CD4-positive, alpha-beta memory T cell (primary cell): ENCODE measurements at regions not wholly inside any gene's neighbourhood (a gene's known extent, or its start where the extent isn't known, plus 50 kb on each side); places are given as distances from the start of the nearest gene placed in this dataset.

ENCODE experiments used
- CTCF ChIA-PET: fragments of 350-600 bp; sonication (Branson Sonifier 250); formaldehyde crosslinking; loops from one replicate; lab custom pipeline; 2021; ENCODE audit warnings: inconsistent platforms; ENCODE audit not compliant: partially characterized antibody; lab: Charles Lee
- POLR2A ChIA-PET: fragments of 350-600 bp; sonication (Branson Sonifier 250); formaldehyde crosslinking; loops from one replicate; lab custom pipeline; 2021; ENCODE audit not compliant: partially characterized antibody; lab: Charles Lee
- DNase-seq, 5 donors: peaks; one replicate each; pipeline versions ENCODE4 v3.0.0 to v3.0.0-alpha.2; 2020 to 2022; ENCODE audit warnings: mixed read lengths in 1 of 5
- H3K27ac ChIP-seq: one replicate; pipeline ENCODE4 v1.7.0; 2013; ENCODE audit warnings: low read depth, low read length
- H3K27me3 ChIP-seq: 2 replicates; pipeline ENCODE4 v1.7.0; 2013; ENCODE audit warnings: mild to moderate bottlenecking, low read length, moderate library complexity; ENCODE audit not compliant: insufficient read depth
- H3K36me3 ChIP-seq: 2 replicates; pipeline ENCODE4 v1.7.0; 2013; ENCODE audit warnings: mild to moderate bottlenecking, low read length, moderate library complexity; ENCODE audit not compliant: insufficient read depth
- H3K4me1 ChIP-seq: 2 replicates; pipeline ENCODE4 v1.7.0; 2013; ENCODE audit warnings: mild to moderate bottlenecking, low read length, moderate library complexity; ENCODE audit not compliant: insufficient read depth
- H3K4me3 ChIP-seq, 2 donors: one replicate each; pipeline ENCODE4 v1.7.0; 2013; ENCODE audit warnings: low read length in 2 of 2, mild to moderate bottlenecking in 1 of 2
- H3K9me3 ChIP-seq, 2 donors: one replicate each; pipeline ENCODE4 v1.7.0; 2013; ENCODE audit warnings: low read length in 2 of 2, control low read depth in 1 of 2; ENCODE audit not compliant: control insufficient read depth in 1 of 2
- H3K27ac Mint-ChIP-seq, 7 donors: one replicate each; pipeline ENCODE4 v1.8.0; 2020 to 2021; ENCODE audit warnings: mixed read lengths in 7 of 7, mild to moderate bottlenecking in 6 of 7, inconsistent platforms in 3 of 7, moderate library complexity in 3 of 7
- H3K27me3 Mint-ChIP-seq, 2 donors: one replicate each; pipeline ENCODE4 v1.8.0; 2020 to 2021; ENCODE audit warnings: mixed read lengths in 2 of 2
- H3K36me3 Mint-ChIP-seq, 2 donors: one replicate each; pipeline ENCODE4 v1.8.0; 2020 to 2021; ENCODE audit warnings: mixed read lengths in 2 of 2, inconsistent platforms in 1 of 2, mild to moderate bottlenecking in 1 of 2
- H3K4me1 Mint-ChIP-seq, 4 donors: one replicate each; pipeline ENCODE4 v1.8.0; 2020 to 2021; ENCODE audit warnings: mixed read lengths in 4 of 4, mild to moderate bottlenecking in 1 of 4
- H3K4me3 Mint-ChIP-seq, 8 donors: one replicate each; pipeline ENCODE4 v1.8.0; 2020 to 2021; ENCODE audit warnings: mixed read lengths in 8 of 8, mild to moderate bottlenecking in 7 of 8, moderate library complexity in 6 of 8, inconsistent platforms in 3 of 8
- H3K9me3 Mint-ChIP-seq, 8 donors: one replicate each; pipeline ENCODE4 v1.8.0; 2020 to 2021; ENCODE audit warnings: mixed read lengths in 8 of 8, mild to moderate bottlenecking in 5 of 8, inconsistent platforms in 3 of 8, moderate library complexity in 1 of 8
- intact Hi-C: fragments of 100-400 bp; cut with micrococcal nuclease; formaldehyde crosslinking; loops from one replicate; pipeline ENCODE4 v1.15.1; 2023

DNA sequence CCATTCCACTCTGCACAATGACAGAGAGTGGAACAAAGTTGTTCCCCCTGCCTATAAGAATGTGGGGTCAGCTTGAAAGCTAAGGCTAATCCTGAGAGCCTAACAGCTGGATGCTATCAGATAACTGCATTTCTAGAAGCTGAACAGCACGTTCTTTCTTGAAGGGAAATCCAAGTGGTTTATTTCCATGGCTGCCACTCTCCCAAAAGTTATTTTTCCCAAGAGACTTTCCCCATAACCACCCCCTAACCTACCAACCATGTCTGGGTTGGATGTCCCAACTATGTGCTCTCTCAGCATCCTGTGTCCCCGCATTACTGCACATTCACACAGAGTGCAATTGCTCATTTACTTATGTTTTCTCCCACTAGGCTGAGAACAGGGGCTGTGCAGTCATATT lies 140.7 kb upstream of the ANKRD1 start:
- H3K4me3 Mint-ChIP-seq: no peak overlapping the region
- no peak for DNase-seq
- H3K27ac Mint-ChIP-seq: peak overlapping the region in 1 of 7 donors; percentile 44
- no peaks in the 10 kb centered on the region for H3K4me1 ChIP-seq
- no peaks in the 10 kb centered on the region for H3K36me3 Mint-ChIP-seq
- H3K27me3 Mint-ChIP-seq: no peaks in the 10 kb centered on the region
- no peak overlapping the region for H3K4me3 ChIP-seq
- H3K9me3 Mint-ChIP-seq: no peaks in the 10 kb centered on the region
- no peaks in the 10 kb centered on the region for H3K9me3 ChIP-seq
- ChIA-PET CTCF (no interaction called here), POLR2A (no interaction called here)
- no peaks in the 10 kb centered on the region for H3K36me3 ChIP-seq
- H3K27ac ChIP-seq: no peak overlapping the region
- no peaks in the 10 kb centered on the region for H3K4me1 Mint-ChIP-seq
- intact Hi-C loops: no loop called here
- no peaks in the 10 kb centered on the region for H3K27me3 ChIP-seq

DNA sequence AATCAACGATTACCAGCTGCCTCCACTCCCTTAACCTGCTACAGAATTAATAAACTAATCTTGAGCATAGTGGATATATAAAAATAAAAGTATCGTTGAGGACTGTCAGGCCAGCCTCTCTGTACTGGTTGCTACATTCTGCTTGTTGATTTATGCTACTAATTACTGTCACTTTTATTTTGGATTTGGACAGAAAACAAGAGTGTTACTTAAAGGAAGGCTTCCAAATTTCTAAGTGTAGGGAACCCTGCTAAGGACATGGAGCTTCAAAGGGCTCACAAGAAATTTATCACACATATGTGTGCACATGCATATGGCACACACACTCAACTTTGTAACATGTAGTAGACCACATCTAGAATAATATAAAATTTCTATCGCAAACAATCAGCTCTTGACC lies 141.2 kb upstream of the ANKRD1 start:
- Histone ChIP-seq H3K36me3 (no peaks in the 10 kb centered on the region), H3K9me3 (no peaks in the 10 kb centered on the region), H3K27me3 (no peaks in the 10 kb centered on the region), H3K4me1 (no peaks in the 10 kb centered on the region), H3K4me3 (no peak overlapping the region), H3K27ac (no peak overlapping the region)
- Mint-ChIP-seq H3K4me3 (no peak overlapping the region), H3K9me3 (peaks cover 0 to under 1% (median 0%) of the 10 kb centered on the region in 8 donors), H3K27me3 (no peaks in the 10 kb centered on the region), H3K27ac (no peak overlapping the region), H3K36me3 (no peaks in the 10 kb centered on the region), H3K4me1 (no peaks in the 10 kb centered on the region)
- ChIA-PET POLR2A (no interaction called here), CTCF (interaction anchor here (1.2 kb wide), 1 partner anchor 237 kb away, joined by 3 read pairs; no protein-coding TSS in a partner anchor)
- no peak for DNase-seq
- intact Hi-C loops: no loop called here

DNA sequence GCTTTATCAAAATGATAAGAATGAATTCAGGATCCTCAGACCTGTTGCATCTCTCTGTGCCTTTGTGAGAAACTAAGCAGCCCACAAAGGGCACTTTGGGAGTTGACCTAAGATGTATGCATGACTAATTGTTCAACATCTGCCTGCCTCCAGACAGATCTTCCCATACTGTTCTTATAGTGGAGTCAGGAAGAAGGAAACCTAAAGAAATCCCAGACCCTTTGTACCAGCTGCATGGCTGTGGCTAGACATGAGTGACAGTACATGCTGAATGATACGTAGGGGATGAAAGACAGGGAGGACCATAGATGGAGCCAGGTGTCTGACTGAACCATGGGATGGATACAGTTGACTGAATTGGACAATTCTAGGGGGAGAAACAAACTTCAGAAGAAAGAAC lies 148.7 kb upstream of the PCGF5 start:
- intact Hi-C loops: no loop called here
- Mint-ChIP-seq H3K4me1 (no peaks in the 10 kb centered on the region), H3K4me3 (no peak overlapping the region), H3K27me3 (peaks cover 5 to 6% of the 10 kb centered on the region in 2 donors), H3K27ac (no peak overlapping the region), H3K9me3 (peaks cover 0 to 4% (median 0%) of the 10 kb centered on the region in 8 donors), H3K36me3 (no peaks in the 10 kb centered on the region)
- DNase-seq: no peak
- Histone ChIP-seq H3K27me3 (no peaks in the 10 kb centered on the region), H3K4me1 (no peaks in the 10 kb centered on the region), H3K9me3 (no peaks in the 10 kb centered on the region), H3K4me3 (no peak overlapping the region), H3K27ac (no peak overlapping the region), H3K36me3 (no peaks in the 10 kb centered on the region)
- CTCF ChIA-PET: no interaction called here
- POLR2A ChIA-PET: no interaction called here

DNA sequence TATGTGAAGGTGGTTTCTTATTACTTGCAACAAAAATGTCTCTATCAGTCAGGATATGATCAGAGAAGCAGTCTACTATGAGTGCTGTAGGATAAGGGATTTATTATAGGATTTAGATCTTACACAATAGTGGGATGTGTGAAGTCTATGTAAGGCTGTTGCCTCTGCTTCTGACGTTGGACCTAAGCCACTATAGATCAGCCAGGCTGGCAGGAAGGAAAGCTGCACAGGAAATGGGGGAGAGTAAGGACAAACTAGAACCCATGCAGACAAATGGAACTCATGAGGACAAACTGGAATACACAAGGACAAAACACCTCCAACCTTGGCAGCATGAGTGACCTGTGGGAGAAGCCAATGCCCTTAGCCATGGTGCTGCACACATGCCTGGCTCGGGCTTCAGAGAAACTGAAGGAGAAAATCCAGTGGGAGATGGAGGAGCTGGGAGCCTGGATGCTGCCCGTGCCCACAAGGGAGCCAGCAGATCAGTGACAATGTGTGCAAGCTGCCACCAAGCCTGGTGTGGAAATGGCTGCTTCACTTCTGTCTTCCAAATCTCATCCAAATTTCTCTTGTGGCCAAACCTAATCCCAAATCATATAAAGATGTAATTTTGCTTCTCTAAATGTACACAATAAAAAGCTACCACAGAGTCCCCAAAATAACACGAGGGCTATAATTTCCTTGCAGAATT lies 147.0 kb upstream of the PCGF5 start:
- CTCF ChIA-PET: no interaction called here
- H3K36me3 Mint-ChIP-seq: no peaks in the 10 kb centered on the region
- intact Hi-C loops: no loop called here

DNA sequence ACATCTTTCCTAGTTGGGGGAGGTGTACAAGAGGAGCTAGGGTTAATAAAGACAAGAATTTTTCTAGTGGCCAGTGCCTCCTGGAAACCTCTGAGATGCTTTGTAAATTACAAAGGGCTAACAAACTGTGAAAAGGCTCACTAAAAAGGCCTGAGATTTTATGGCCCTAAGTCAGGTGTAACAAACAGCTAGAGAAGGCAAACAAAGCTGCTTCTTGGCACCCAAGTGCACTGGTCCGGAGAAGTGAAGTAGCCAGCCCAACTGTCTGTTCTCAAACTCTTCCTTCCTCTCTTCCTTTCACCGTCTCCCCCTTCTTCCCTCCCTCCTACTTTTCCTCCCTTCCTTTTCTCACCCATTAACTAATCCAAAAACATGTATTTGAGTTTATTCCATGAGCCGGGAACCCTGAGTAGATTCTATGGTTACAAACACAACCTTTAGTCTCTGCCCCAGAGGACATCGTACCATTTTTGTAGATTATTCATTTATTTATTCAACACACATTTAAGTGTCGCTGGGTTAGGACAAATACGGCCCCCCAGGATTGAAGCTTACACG lies 143.4 kb upstream of the PCGF5 start:
- CTCF ChIA-PET: interaction anchor here (1.1 to 1.5 kb wide), 2 partner anchors 39 to 174 kb away, joined by 3 to 6 read pairs; no protein-coding TSS in a partner anchor
- no peak overlapping the region for H3K27ac ChIP-seq
- no peak overlapping the region for H3K4me3 Mint-ChIP-seq
- no peak for DNase-seq
- no peaks in the 10 kb centered on the region for H3K36me3 Mint-ChIP-seq
- no peaks in the 10 kb centered on the region for H3K4me1 ChIP-seq
- H3K27ac Mint-ChIP-seq: no peak overlapping the region
- no peak overlapping the region for H3K4me3 ChIP-seq
- H3K4me1 Mint-ChIP-seq: no peaks in the 10 kb centered on the region
- no peaks in the 10 kb centered on the region for H3K27me3 ChIP-seq
- H3K9me3 Mint-ChIP-seq: peaks cover 0 to 4% (median 0%) of the 10 kb centered on the region in 8 donors
- peaks cover 9 to 12% of the 10 kb centered on the region in 2 donors for H3K27me3 Mint-ChIP-seq
- H3K9me3 ChIP-seq: no peaks in the 10 kb centered on the region
- POLR2A ChIA-PET: no interaction called here
- H3K36me3 ChIP-seq: no peaks in the 10 kb centered on the region
- intact Hi-C loops: no loop called here

More for the DNA sequence above, 147.0 kb upstream of the PCGF5 start:
- H3K4me3 Mint-ChIP-seq: no peak overlapping the region
- no peaks in the 10 kb centered on the region for H3K4me1 ChIP-seq
- H3K27me3 ChIP-seq: no peaks in the 10 kb centered on the region
- DNase-seq: no peak
- H3K27me3 Mint-ChIP-seq: peaks cover 10 to 12% of the 10 kb centered on the region in 2 donors
- peaks cover 0 to 4% (median 0%) of the 10 kb centered on the region in 8 donors for H3K9me3 Mint-ChIP-seq
- H3K36me3 ChIP-seq: no peaks in the 10 kb centered on the region
- H3K4me1 Mint-ChIP-seq: no peaks in the 10 kb centered on the region
- no peaks in the 10 kb centered on the region for H3K9me3 ChIP-seq
- POLR2A ChIA-PET: no interaction called here
- H3K27ac Mint-ChIP-seq: no peak overlapping the region
- H3K27ac ChIP-seq: no peak overlapping the region
- H3K4me3 ChIP-seq: no peak overlapping the region

DNA sequence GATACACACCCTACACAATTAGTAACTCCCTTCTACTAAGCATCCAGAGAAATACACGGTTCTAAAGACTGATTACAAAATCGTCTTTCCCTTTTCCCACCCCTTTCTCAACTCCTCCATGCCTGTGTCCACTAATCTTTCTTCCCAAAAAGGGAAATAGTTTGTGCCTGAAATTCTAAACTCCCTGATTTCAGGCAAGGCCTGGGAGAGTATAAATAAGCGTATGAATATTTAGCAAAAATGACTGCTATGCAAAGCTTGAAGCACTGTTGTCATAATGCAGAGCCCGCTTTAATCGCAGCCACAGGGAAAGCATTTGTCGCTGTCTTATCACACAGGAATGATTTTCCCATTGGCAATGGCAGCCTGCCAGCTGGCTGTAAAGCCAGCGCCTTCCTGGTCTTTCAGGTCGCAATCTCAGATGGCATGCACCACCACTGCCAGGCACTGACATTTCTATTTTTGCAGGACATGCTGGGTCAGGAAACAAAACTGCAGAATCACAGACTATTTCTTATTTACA lies 142.9 kb upstream of the PCGF5 start:
- ChIA-PET POLR2A (no interaction called here), CTCF (interaction anchor here (1.5 kb wide), 1 partner anchor 174 kb away, joined by 6 read pairs; no protein-coding TSS in a partner anchor)
- Mint-ChIP-seq H3K36me3 (no peaks in the 10 kb centered on the region), H3K4me1 (no peaks in the 10 kb centered on the region), H3K27ac (no peak overlapping the region), H3K4me3 (no peak overlapping the region), H3K9me3 (peaks cover 0 to 4% (median 0%) of the 10 kb centered on the region in 8 donors), H3K27me3 (peaks cover 9 to 10% of the 10 kb centered on the region in 2 donors)
- Histone ChIP-seq H3K4me3 (no peak overlapping the region), H3K27me3 (no peaks in the 10 kb centered on the region), H3K9me3 (no peaks in the 10 kb centered on the region), H3K27ac (no peak overlapping the region), H3K4me1 (no peaks in the 10 kb centered on the region), H3K36me3 (no peaks in the 10 kb centered on the region)
- DNase-seq: no peak
- intact Hi-C loops: no loop called here

DNA sequence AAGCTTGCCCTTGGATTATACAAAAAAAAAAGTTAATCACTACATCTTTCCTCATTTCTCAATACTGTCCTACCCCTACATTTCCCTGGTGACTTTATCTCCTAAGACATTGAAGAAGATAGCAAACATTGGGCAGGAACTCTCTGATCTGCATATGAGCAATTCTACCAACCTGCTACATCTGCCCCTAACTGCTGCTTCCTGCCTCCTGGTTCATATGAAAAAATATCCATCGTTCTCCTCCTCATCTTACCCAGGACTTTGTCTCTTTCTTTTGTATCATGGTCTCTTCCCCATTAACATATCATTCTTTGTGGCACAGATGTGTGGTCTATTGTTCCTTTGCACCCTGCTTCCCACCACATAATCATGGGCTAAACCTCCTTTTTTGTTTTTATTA lies 139.7 kb upstream of the PCGF5 start:
- H3K4me1 Mint-ChIP-seq: no peaks in the 10 kb centered on the region
- H3K36me3 Mint-ChIP-seq: no peaks in the 10 kb centered on the region

More for the DNA sequence above, 139.7 kb upstream of the PCGF5 start:
- H3K4me3 ChIP-seq: no peak overlapping the region
- CTCF ChIA-PET: interaction anchor here (1.7 kb wide), 1 partner anchor 9 kb away, joined by 7 read pairs; no protein-coding TSS in a partner anchor
- Mint-ChIP-seq H3K27me3 (peaks cover 5 to 10% of the 10 kb centered on the region in 2 donors), H3K27ac (no peak overlapping the region), H3K9me3 (no peaks in the 10 kb centered on the region), H3K4me3 (no peak overlapping the region)
- H3K4me1 ChIP-seq: no peaks in the 10 kb centered on the region
- intact Hi-C loops: no loop called here
- no peaks in the 10 kb centered on the region for H3K9me3 ChIP-seq
- POLR2A ChIA-PET: no interaction called here
- H3K27ac ChIP-seq: no peak overlapping the region
- H3K36me3 ChIP-seq: no peaks in the 10 kb centered on the region
- H3K27me3 ChIP-seq: no peaks in the 10 kb centered on the region
- DNase-seq: no peak
